ENCODE measurements at regions not wholly inside any gene's neighbourhood (a gene's known extent, or its start where the extent isn't known, plus 50 kb on each side); places are given as distances from the start of the nearest gene placed in this dataset.

DNA sequence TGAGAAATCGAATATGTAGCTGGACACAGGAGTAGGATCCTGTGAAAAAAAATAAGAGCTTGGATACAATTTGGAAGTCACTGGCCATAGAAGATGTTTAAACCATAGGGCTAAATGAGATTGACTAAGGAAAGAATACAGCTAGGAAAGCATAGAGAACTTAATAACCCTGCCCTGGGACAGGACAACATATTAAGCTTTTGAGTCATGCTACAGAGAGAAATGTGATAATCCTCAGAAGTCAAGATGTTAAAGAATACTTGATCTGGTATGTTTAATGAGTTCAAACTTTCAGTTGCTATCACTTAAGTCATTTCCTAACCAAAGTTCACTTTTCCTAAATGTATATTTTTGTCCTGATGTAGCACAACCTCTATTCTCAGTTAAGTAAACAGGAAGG, 154.6 kb upstream of the TSHZ2 start:
- Mint-ChIP-seq H3K4me3 (ENCODE audit: unreplicated experiment) (no peak overlapping the region), H3K27ac (ENCODE audit: unreplicated experiment) (no peak overlapping the region), H3K4me1 (ENCODE audit: low read depth, unreplicated experiment) (no peaks in the 10 kb centered on the region), H3K27me3 (ENCODE audit: insufficient read depth, unreplicated experiment) (peaks cover 9% of the 10 kb centered on the region), H3K9me3 (ENCODE audit: unreplicated experiment) (no peaks in the 10 kb centered on the region), H3K36me3 (ENCODE audit: insufficient read depth, unreplicated experiment) (no peaks in the 10 kb centered on the region)
- Histone ChIP-seq H3K4me1 (no peaks in the 10 kb centered on the region), H3K9me3 (no peaks in the 10 kb centered on the region), H3K36me3 (ENCODE audit: control insufficient read depth, insufficient read depth, low read length) (no peaks in the 10 kb centered on the region), H3K27me3 (replicated peaks; ENCODE audit: control insufficient read depth, insufficient read depth, low read length) (no peaks in the 10 kb centered on the region), H3K4me3 (ENCODE audit: low read depth, low read length) (no peak overlapping the region)
- POLR2A ChIA-PET = no interaction called here
- TF ChIP-seq, protein P1, sequence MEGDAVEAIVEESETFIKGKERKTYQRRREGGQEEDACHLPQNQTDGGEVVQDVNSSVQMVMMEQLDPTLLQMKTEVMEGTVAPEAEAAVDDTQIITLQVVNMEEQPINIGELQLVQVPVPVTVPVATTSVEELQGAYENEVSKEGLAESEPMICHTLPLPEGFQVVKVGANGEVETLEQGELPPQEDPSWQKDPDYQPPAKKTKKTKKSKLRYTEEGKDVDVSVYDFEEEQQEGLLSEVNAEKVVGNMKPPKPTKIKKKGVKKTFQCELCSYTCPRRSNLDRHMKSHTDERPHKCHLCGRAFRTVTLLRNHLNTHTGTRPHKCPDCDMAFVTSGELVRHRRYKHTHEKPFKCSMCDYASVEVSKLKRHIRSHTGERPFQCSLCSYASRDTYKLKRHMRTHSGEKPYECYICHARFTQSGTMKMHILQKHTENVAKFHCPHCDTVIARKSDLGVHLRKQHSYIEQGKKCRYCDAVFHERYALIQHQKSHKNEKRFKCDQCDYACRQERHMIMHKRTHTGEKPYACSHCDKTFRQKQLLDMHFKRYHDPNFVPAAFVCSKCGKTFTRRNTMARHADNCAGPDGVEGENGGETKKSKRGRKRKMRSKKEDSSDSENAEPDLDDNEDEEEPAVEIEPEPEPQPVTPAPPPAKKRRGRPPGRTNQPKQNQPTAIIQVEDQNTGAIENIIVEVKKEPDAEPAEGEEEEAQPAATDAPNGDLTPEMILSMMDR (IDR thresholded peaks at IDR 0.05; ENCODE audit: insufficient read depth in 1 of 2, low read depth in 1 of 2, low read length in 1 of 2, severe bottlenecking in 1 of 2, unreplicated experiment in 1 of 2) = no peak
- DNase-seq = no peak
- no TSS peak for BruUV-seq (replicated peaks)
- CTCF ChIA-PET = no interaction called here
- intact Hi-C loops (cut with micrococcal nuclease; ENCODE audit: unreplicated experiment) = no loop called here

- no peaks in the 10 kb centered on the region for H3K9me3 Mint-ChIP-seq (ENCODE audit: unreplicated experiment)
- H3K4me1 Mint-ChIP-seq (ENCODE audit: low read depth, unreplicated experiment) = no peaks in the 10 kb centered on the region
- Histone ChIP-seq H3K36me3 (ENCODE audit: control insufficient read depth, insufficient read depth, low read length) (no peaks in the 10 kb centered on the region), H3K27me3 (replicated peaks; ENCODE audit: control insufficient read depth, insufficient read depth, low read length) (no peaks in the 10 kb centered on the region), H3K4me3 (ENCODE audit: low read depth, low read length) (no peak overlapping the region), H3K4me1 (no peaks in the 10 kb centered on the region), H3K9me3 (no peaks in the 10 kb centered on the region)
- POLR2A ChIA-PET = no interaction called here
- no peak for DNase-seq
- intact Hi-C loops (cut with micrococcal nuclease; ENCODE audit: unreplicated experiment) = no loop called here
- H3K4me3 Mint-ChIP-seq (ENCODE audit: unreplicated experiment) = no peak overlapping the region
- CTCF ChIA-PET = no interaction called here
- no peak overlapping the region for H3K27ac Mint-ChIP-seq (ENCODE audit: unreplicated experiment)
- no peaks in the 10 kb centered on the region for H3K36me3 Mint-ChIP-seq (ENCODE audit: insufficient read depth, unreplicated experiment)
- H3K27me3 Mint-ChIP-seq (ENCODE audit: insufficient read depth, unreplicated experiment) = peaks cover 11% of the 10 kb centered on the region
- BruUV-seq (replicated peaks) = no TSS peak
- TF ChIP-seq, protein P1 (IDR thresholded peaks at IDR 0.05; ENCODE audit: insufficient read depth in 1 of 2, low read depth in 1 of 2, low read length in 1 of 2, severe bottlenecking in 1 of 2, unreplicated experiment in 1 of 2) = no peak
Observed at GRCh38 chr20:52814371-52814770, 157.8 kb upstream of the TSHZ2 start.

DNA sequence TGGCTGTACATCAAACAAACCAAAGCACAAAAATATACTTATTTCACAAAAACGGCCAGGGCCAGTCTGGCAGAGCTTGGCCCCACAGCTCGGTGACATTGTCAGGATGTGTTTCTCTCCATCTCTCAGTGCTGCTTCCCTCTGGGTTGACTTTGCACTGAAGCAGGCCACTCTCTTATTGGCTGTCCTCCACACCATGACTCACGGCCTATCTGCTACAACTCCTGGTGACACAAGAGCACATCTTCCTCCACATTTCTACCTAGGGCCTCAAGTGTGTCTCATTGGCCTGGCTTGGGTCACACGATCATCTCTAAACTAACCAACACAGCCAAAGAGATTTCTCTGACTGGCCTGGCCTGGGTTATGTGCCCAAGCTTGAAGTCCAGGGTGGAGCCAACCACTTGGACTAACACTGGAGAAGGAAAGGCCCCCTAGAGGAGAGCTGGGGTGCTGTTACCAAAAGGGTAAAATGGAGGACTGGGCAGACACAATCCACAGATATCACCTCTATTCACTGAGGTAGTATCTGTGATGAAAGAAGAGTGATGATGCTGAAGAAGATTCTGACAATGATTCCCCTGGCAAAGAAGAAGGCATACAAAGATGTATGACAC, 159.8 kb upstream of the TSHZ2 start:
- Mint-ChIP-seq H3K27me3 (ENCODE audit: insufficient read depth, unreplicated experiment) (peaks cover 9% of the 10 kb centered on the region), H3K27ac (ENCODE audit: unreplicated experiment) (no peak overlapping the region), H3K4me3 (ENCODE audit: unreplicated experiment) (no peak overlapping the region), H3K9me3 (ENCODE audit: unreplicated experiment) (no peaks in the 10 kb centered on the region), H3K36me3 (ENCODE audit: insufficient read depth, unreplicated experiment) (no peaks in the 10 kb centered on the region), H3K4me1 (ENCODE audit: low read depth, unreplicated experiment) (no peaks in the 10 kb centered on the region)
- H3K4me3 ChIP-seq (ENCODE audit: low read depth, low read length) = no peak overlapping the region
- POLR2A ChIA-PET = no interaction called here
- H3K27me3 ChIP-seq (replicated peaks; ENCODE audit: control insufficient read depth, insufficient read depth, low read length) = no peaks in the 10 kb centered on the region
- no peaks in the 10 kb centered on the region for H3K9me3 ChIP-seq
- BruUV-seq (replicated peaks) = no TSS peak
- no peaks in the 10 kb centered on the region for H3K4me1 ChIP-seq
- CTCF ChIA-PET = no interaction called here
- peak in 1 of 2 experiments; percentile 33 for DNase-seq
- intact Hi-C loops (cut with micrococcal nuclease; ENCODE audit: unreplicated experiment) = no loop called here
- no peaks in the 10 kb centered on the region for H3K36me3 ChIP-seq (ENCODE audit: control insufficient read depth, insufficient read depth, low read length)
- TF ChIP-seq, protein P1 (IDR thresholded peaks at IDR 0.05; ENCODE audit: insufficient read depth in 1 of 2, low read depth in 1 of 2, low read length in 1 of 2, severe bottlenecking in 1 of 2, unreplicated experiment in 1 of 2) = peak in 1 of 2 experiments; percentile 33
